Body of pancreas (tissue), 4 donors: ENCODE measurements at regions not wholly inside any gene's neighbourhood (a gene's known extent, or its start where the extent isn't known, plus 50 kb on each side); places are given as distances from the start of the nearest gene placed in this dataset.

ENCODE experiments used
- POLR2A ChIP-seq, 3 donors: fragments of 450-650 bp; IDR thresholded peaks; one replicate each; pipeline ENCODE4 v1.6.1; 2016; ENCODE audit warnings: antibody characterized with exemption in 3 of 3, mild to moderate bottlenecking in 2 of 3
- TF ChIP-seq, protein P1 (sequence below), 7 experiments: fragments of 450-650 bp in 4 of 7; fragments of 200-600 bp in 3 of 7; sonication (generic) in 3 of 7; IDR thresholded peaks; one replicate each; pipeline ENCODE4 v1.5.1; 2016 to 2019; ENCODE audit warnings: antibody characterized with exemption in 7 of 7

DNA sequence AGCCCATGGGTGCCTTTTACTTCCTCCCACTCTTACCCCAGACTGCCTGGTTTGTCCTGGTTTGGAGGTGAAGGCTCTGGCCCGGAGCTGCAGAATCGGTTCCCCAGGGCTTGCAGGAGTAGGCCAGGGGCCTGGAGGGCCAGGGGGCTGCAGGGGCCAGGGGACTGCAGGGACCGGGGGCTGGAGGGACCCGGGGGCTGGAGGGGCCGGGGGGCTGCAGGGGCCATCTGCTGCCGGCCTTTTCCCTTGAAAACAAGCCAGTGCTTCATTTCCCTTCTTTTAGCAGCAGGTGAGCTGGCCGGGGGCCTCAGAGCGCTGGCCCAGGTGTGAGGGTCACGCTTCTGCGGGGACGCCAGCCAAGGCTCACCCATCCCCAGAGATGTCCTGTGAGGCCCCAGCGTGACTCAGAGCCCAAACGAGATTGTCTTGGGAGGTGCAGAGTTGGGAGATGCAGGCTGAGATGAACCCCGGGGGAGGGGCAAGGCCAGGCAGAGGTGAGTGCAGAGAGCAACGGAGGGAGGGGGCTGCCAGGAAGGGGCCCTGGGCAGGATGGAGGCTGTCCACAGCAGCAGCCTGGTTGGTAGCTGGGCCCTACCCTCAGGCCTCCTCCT, 154.9 kb downstream of the KIF26A start:
- TF ChIP-seq, protein P1, sequence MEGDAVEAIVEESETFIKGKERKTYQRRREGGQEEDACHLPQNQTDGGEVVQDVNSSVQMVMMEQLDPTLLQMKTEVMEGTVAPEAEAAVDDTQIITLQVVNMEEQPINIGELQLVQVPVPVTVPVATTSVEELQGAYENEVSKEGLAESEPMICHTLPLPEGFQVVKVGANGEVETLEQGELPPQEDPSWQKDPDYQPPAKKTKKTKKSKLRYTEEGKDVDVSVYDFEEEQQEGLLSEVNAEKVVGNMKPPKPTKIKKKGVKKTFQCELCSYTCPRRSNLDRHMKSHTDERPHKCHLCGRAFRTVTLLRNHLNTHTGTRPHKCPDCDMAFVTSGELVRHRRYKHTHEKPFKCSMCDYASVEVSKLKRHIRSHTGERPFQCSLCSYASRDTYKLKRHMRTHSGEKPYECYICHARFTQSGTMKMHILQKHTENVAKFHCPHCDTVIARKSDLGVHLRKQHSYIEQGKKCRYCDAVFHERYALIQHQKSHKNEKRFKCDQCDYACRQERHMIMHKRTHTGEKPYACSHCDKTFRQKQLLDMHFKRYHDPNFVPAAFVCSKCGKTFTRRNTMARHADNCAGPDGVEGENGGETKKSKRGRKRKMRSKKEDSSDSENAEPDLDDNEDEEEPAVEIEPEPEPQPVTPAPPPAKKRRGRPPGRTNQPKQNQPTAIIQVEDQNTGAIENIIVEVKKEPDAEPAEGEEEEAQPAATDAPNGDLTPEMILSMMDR (IDR thresholded peaks at IDR 0.05) = no peak
- no peak for TF ChIP-seq POLR2A (IDR thresholded peaks at IDR 0.05)
